SU-DHL-6 (cell line): ENCODE measurements at regions not wholly inside any gene's neighbourhood (a gene's known extent, or its start where the extent isn't known, plus 50 kb on each side); places are given as distances from the start of the nearest gene placed in this dataset.

Experiments used
- EZH2phosphoT487 ChIP-seq: fragments of 200-600 bp; sonication (generic), shearing (Covaris generic); conservative IDR thresholded peaks from 2 replicates; pipeline ENCODE4 v1.6.1; 2018; ENCODE audit warnings: mild to moderate bottlenecking, antibody characterized with exemption, low read length, moderate library complexity, mixed read lengths
- TF ChIP-seq, protein P1 (sequence below): fragments of 200-600 bp; sonication (generic); IDR thresholded peaks from one replicate; pipeline ENCODE4 v1.5.1; 2017; ENCODE audit warnings: antibody characterized with exemption, mild to moderate bottlenecking, low read length, moderate library complexity; ENCODE audit not compliant: insufficient read depth, poor library complexity, severe bottlenecking

GRCh38 chr2:443216-443615, 155.3 kb upstream of the ALKAL2 start:
- TF ChIP-seq, protein P1, sequence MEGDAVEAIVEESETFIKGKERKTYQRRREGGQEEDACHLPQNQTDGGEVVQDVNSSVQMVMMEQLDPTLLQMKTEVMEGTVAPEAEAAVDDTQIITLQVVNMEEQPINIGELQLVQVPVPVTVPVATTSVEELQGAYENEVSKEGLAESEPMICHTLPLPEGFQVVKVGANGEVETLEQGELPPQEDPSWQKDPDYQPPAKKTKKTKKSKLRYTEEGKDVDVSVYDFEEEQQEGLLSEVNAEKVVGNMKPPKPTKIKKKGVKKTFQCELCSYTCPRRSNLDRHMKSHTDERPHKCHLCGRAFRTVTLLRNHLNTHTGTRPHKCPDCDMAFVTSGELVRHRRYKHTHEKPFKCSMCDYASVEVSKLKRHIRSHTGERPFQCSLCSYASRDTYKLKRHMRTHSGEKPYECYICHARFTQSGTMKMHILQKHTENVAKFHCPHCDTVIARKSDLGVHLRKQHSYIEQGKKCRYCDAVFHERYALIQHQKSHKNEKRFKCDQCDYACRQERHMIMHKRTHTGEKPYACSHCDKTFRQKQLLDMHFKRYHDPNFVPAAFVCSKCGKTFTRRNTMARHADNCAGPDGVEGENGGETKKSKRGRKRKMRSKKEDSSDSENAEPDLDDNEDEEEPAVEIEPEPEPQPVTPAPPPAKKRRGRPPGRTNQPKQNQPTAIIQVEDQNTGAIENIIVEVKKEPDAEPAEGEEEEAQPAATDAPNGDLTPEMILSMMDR, result no peak
- TF ChIP-seq EZH2phosphoT487, result no peak
